ENCODE measurements at regions not wholly inside any gene's neighbourhood (a gene's known extent, or its start where the extent isn't known, plus 50 kb on each side); places are given as distances from the start of the nearest gene placed in this dataset.
"Not testable (repeated sequence)": the region's sequence is repeated elsewhere in the genome, so short reads cannot be mapped to it uniquely, and the experiment has no call there.

- DNase-seq (ENCODE audit: low spot score in 2 of 2, unreplicated experiment in 2 of 2): no peak
- peaks cover 35% of the 10 kb centered on the region for H3K27me3 Mint-ChIP-seq (ENCODE audit: low read depth)
- H3K27ac Mint-ChIP-seq: no peak overlapping the region
- TF ChIP-seq CTCF (IDR thresholded peaks at IDR 0.05; ENCODE audit: unreplicated experiment): no peak
- H3K4me3 Mint-ChIP-seq: no peak overlapping the region
- H3K9me3 Mint-ChIP-seq: no peaks in the 10 kb centered on the region
- no peaks in the 10 kb centered on the region for H3K36me3 Mint-ChIP-seq
- peaks cover 2% of the 10 kb centered on the region for H3K4me1 Mint-ChIP-seq
Measured at GRCh38 chr22:44622147-44622427, 79.9 kb upstream of the PRR5 start.

DNA sequence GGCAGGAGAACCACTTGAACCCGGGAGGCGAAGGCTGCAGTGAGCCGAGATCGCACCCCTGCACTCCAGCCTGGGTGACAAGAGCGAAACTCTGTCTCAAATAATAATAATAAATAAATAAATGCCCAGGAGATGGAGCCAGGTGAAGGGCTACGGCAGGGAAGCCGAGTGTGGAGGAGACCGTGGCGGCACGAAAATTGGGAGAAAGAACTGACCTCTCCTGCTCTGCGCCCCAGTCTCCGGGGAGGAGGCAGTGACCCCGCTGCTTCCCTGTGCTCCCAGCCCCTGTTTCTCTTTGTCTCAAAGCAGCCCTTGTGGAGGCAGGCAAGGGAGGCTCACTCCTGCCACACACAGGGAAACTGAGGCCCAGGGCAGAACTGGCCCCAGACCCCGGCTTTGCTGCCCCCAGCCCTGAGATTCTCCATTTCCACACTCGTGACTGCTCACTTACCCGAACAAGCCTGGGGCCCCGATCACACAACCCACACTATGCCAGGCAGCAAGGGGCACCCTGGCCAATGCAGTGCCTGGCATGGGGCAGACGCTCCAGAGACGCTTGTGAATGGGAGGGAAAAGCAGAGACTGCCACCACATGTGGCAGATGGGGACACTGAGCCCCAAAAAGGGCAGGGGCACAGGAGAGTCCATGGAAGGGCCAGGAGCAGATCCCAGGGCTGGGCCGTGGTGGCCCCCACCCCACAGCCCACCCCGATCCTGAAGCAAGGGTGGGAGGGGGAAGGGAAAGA, 80.4 kb upstream of the PRR5 start:
- no peak overlapping the region for H3K27ac Mint-ChIP-seq
- H3K36me3 Mint-ChIP-seq: no peaks in the 10 kb centered on the region
- H3K4me1 Mint-ChIP-seq: peaks cover 2% of the 10 kb centered on the region
- TF ChIP-seq CTCF (IDR thresholded peaks at IDR 0.05; ENCODE audit: unreplicated experiment): no peak
- no peaks in the 10 kb centered on the region for H3K9me3 Mint-ChIP-seq
- peaks cover 35% of the 10 kb centered on the region for H3K27me3 Mint-ChIP-seq (ENCODE audit: low read depth)
- no peak for DNase-seq (ENCODE audit: low spot score in 2 of 2, unreplicated experiment in 2 of 2)
- H3K4me3 Mint-ChIP-seq: no peak overlapping the region

DNA sequence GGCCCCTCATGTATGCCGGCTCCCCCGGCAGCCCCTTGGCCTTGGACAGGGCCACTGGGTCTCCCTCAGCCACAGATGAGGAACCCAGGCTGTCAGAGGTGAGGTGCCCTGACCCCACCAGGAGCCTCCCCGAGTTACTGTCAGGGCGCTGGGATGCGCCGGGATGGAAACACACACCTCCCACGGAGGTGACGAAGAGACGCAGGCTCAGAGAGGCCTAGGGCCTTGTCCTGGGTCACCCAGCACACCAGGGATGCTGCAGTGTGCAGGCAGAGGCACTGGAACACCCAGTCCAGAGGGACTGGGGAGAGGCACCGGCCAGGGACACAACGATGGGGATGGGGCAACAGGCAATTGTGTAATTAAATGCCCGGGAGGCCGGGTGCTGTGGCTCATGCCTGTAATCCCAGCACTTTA, 81.2 kb upstream of the PRR5 start:
- peaks cover 2% of the 10 kb centered on the region for H3K4me1 Mint-ChIP-seq
- no peak for DNase-seq (ENCODE audit: low spot score in 2 of 2, unreplicated experiment in 2 of 2)
- H3K27ac Mint-ChIP-seq: no peak overlapping the region
- no peaks in the 10 kb centered on the region for H3K9me3 Mint-ChIP-seq
- peaks cover 29% of the 10 kb centered on the region for H3K27me3 Mint-ChIP-seq (ENCODE audit: low read depth)
- H3K4me3 Mint-ChIP-seq: no peak overlapping the region
- H3K36me3 Mint-ChIP-seq: no peaks in the 10 kb centered on the region
- no peak for TF ChIP-seq CTCF (IDR thresholded peaks at IDR 0.05; ENCODE audit: unreplicated experiment)

- H3K9me3 Mint-ChIP-seq: no peaks in the 10 kb centered on the region
- no peak for TF ChIP-seq CTCF (IDR thresholded peaks at IDR 0.05; ENCODE audit: unreplicated experiment)
- peaks cover 25% of the 10 kb centered on the region for H3K27me3 Mint-ChIP-seq (ENCODE audit: low read depth)
- peak overlapping the region; percentile 72 for H3K27ac Mint-ChIP-seq
- no peak overlapping the region for H3K4me3 Mint-ChIP-seq
- peak; percentile 65 to 66 for DNase-seq (ENCODE audit: low spot score in 2 of 2, unreplicated experiment in 2 of 2)
- no peaks in the 10 kb centered on the region for H3K36me3 Mint-ChIP-seq
- peaks cover 2% of the 10 kb centered on the region for H3K4me1 Mint-ChIP-seq
Measured at GRCh38 chr22:44620129-44620840, 81.7 kb upstream of the PRR5 start.

DNA sequence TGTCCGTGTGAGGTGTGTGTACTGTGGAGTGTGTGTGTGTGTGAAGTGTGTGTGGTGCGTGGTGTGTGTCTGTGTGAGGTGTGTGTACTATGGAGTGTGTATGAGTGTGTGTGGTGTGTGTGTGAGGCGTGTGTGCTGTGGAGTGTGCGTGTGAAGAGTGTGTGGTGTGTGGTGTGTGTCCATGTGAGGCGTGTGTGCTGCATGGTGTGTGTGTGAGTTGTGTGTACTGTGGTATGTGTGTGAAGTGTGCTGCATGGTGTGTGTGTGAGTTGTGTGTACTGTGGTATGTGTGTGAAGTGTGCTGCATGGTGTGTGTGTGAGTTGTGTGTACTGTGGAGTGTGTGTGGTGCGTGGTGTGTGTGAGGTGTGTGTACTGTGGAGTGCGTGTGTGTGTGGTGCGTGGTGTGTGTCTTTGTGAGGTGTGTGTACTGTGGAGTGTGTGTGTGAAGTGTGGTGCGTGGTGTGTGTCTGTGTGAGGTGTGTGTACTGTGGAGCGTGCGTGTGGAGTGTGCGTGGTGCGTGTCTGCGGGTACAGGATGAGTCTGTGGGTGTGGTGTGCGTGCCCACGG, 82.4 kb upstream of the PRR5 start:
- not testable (repeated sequence) for H3K4me3 Mint-ChIP-seq; H3K36me3 Mint-ChIP-seq; H3K4me1 Mint-ChIP-seq; H3K9me3 Mint-ChIP-seq; DNase-seq (ENCODE audit: low spot score in 2 of 2, unreplicated experiment in 2 of 2); H3K27ac Mint-ChIP-seq
- peaks cover 25% of the 10 kb centered on the region for H3K27me3 Mint-ChIP-seq (ENCODE audit: low read depth)

GRCh38 chr22:44618910-44619309, 83.1 kb upstream of the PRR5 start:
- not testable (repeated sequence) for H3K9me3 Mint-ChIP-seq; H3K36me3 Mint-ChIP-seq; H3K4me1 Mint-ChIP-seq; DNase-seq (ENCODE audit: low spot score in 2 of 2, unreplicated experiment in 2 of 2); H3K4me3 Mint-ChIP-seq; H3K27ac Mint-ChIP-seq
- peaks cover 21% of the 10 kb centered on the region for H3K27me3 Mint-ChIP-seq (ENCODE audit: low read depth)
